HEK293 (cell line): ENCODE measurements at regions not wholly inside any gene's neighbourhood (a gene's known extent, or its start where the extent isn't known, plus 50 kb on each side); places are given as distances from the start of the nearest gene placed in this dataset.

Experiments used
- CTCF ChIA-PET: fragments of 350-600 bp; formaldehyde crosslinking; extraction: SDS; loops from one replicate; lab custom pipeline; 2021; ENCODE audit warnings: antibody characterized with exemption; lab: Yijun Ruan, JAX
- POLR2A ChIA-PET: fragments of 300-600 bp; formaldehyde crosslinking; extraction: SDS; loops from one replicate; lab custom pipeline; 2020; ENCODE audit warnings: antibody characterized with exemption, inconsistent platforms; lab: Yijun Ruan, JAX
- H3K27ac ChIP-seq: fragments of 200-500 bp; sonication (Bioruptor generic); 2 replicates; pipeline ENCODE4 v1.5.1; 2014; ENCODE audit warnings: low read depth, low read length, control low read depth, inconsistent platforms; ENCODE audit errors: extremely low read depth
- H3K36me3 ChIP-seq, 2 experiments: fragments of 200-500 bp in 1 of 2; sonication (Bioruptor generic) in 1 of 2; 1 replicate in 1 of 2; 2 replicates in 1 of 2; pipeline ENCODE4 v1.5.1; 2014 to 2017; ENCODE audit warnings: inconsistent platforms in 2 of 2, low read length in 2 of 2; ENCODE audit not compliant: control insufficient read depth in 2 of 2, insufficient read depth in 1 of 2
- H3K4me1 ChIP-seq: fragments of 200-500 bp; sonication (Bioruptor generic); 2 replicates; pipeline ENCODE4 v1.5.1; 2014; ENCODE audit warnings: mild to moderate bottlenecking, low read length, inconsistent platforms; ENCODE audit not compliant: control insufficient read depth, insufficient read depth
- H3K4me3 ChIP-seq: 2 replicates; pipeline ENCODE4 v1.5.1; 2011; ENCODE audit warnings: low read depth, mild to moderate bottlenecking, control low read depth, low read length, moderate library complexity
- H3K9me3 ChIP-seq: fragments of 200-500 bp; sonication (Bioruptor generic); 2 replicates; pipeline ENCODE4 v1.5.1; 2014; ENCODE audit warnings: low read depth, low read length, inconsistent platforms; ENCODE audit not compliant: control insufficient read depth, insufficient read depth
- GLIS1 ChIP-seq: fragments of 450-650 bp; formaldehyde crosslinking; IDR thresholded peaks from 2 replicates; pipeline ENCODE4 v1.5.1; 2016; ENCODE audit warnings: missing biosample characterization, missing genetic modification characterization
- KLF10 ChIP-seq: fragments of 450-650 bp; IDR thresholded peaks from 2 replicates; pipeline ENCODE4 v1.5.1; 2018; ENCODE audit warnings: missing biosample characterization, mild to moderate bottlenecking, missing genetic modification characterization
- MZF1 ChIP-seq: fragments of 450-650 bp; formaldehyde crosslinking; IDR thresholded peaks from 2 replicates; pipeline ENCODE4 v1.5.1; 2017; ENCODE audit warnings: missing biosample characterization, missing genetic modification characterization, borderline replicate concordance
- OVOL3 ChIP-seq: fragments of 450-650 bp; formaldehyde crosslinking; IDR thresholded peaks from 2 replicates; pipeline ENCODE4 v1.5.1; 2016; ENCODE audit warnings: missing biosample characterization, missing genetic modification characterization
- PRDM6 ChIP-seq: fragments of 450-650 bp; formaldehyde crosslinking; IDR thresholded peaks from 2 replicates; pipeline ENCODE4 v1.5.1; 2017; ENCODE audit warnings: missing biosample characterization, missing genetic modification characterization
- ZBTB49 ChIP-seq: fragments of 450-650 bp; formaldehyde crosslinking; IDR thresholded peaks from 2 replicates; pipeline ENCODE4 v1.5.1; 2016; ENCODE audit warnings: missing biosample characterization, missing genetic modification characterization, low read depth
- ZFP37 ChIP-seq: fragments of 450-650 bp; formaldehyde crosslinking; IDR thresholded peaks from 2 replicates; pipeline ENCODE4 v1.5.1; 2016; ENCODE audit warnings: missing biosample characterization, missing genetic modification characterization
- ZFP69B ChIP-seq: fragments of 450-650 bp; formaldehyde crosslinking; IDR thresholded peaks from 2 replicates; pipeline ENCODE4 v1.5.1; 2016; ENCODE audit warnings: missing biosample characterization, missing genetic modification characterization
- ZNF114 ChIP-seq: fragments of 450-650 bp; formaldehyde crosslinking; IDR thresholded peaks from 2 replicates; pipeline ENCODE4 v1.5.0; 2017; ENCODE audit warnings: missing biosample characterization, missing genetic modification characterization
- ZNF24 ChIP-seq: fragments of 450-650 bp; formaldehyde crosslinking; IDR thresholded peaks from 2 replicates; pipeline ENCODE4 v1.5.1; 2016; ENCODE audit warnings: missing biosample characterization, missing genetic modification characterization
- ZNF248 ChIP-seq: fragments of 450-650 bp; formaldehyde crosslinking; IDR thresholded peaks from 2 replicates; pipeline ENCODE4 v1.5.1; 2017; ENCODE audit warnings: missing biosample characterization, missing genetic modification characterization
- ZNF426 ChIP-seq: fragments of 450-650 bp; formaldehyde crosslinking; IDR thresholded peaks from 2 replicates; pipeline ENCODE4 v1.5.1; 2017; ENCODE audit warnings: missing biosample characterization, missing genetic modification characterization, mild to moderate bottlenecking, inconsistent platforms, moderate library complexity
- ZNF529 ChIP-seq: fragments of 450-650 bp; formaldehyde crosslinking; IDR thresholded peaks from 2 replicates; pipeline ENCODE4 v1.5.1; 2017; ENCODE audit warnings: missing genetic modification characterization, missing biosample characterization; ENCODE audit not compliant: insufficient replicate concordance
- ZNF623 ChIP-seq: fragments of 450-650 bp; formaldehyde crosslinking; IDR thresholded peaks from 2 replicates; pipeline ENCODE4 v1.5.1; 2016; ENCODE audit warnings: missing biosample characterization, missing genetic modification characterization
- ZNF692 ChIP-seq: fragments of 450-650 bp; formaldehyde crosslinking; IDR thresholded peaks from 2 replicates; pipeline ENCODE4 v1.5.1; 2016; ENCODE audit warnings: missing biosample characterization, missing genetic modification characterization
- ZNF830 ChIP-seq: fragments of 450-650 bp; IDR thresholded peaks from 2 replicates; pipeline ENCODE4 v1.5.0; 2018; ENCODE audit warnings: missing biosample characterization, missing genetic modification characterization, low read depth, mild to moderate bottlenecking, moderate library complexity
- ZSCAN4 ChIP-seq: fragments of 450-650 bp; formaldehyde crosslinking; IDR thresholded peaks from 2 replicates; pipeline ENCODE4 v1.5.1; 2017; ENCODE audit warnings: missing biosample characterization, missing genetic modification characterization
- TF ChIP-seq, protein P1 (sequence below): fragments of 450-650 bp; formaldehyde crosslinking; IDR thresholded peaks from 2 replicates; pipeline ENCODE4 v1.5.1; 2017; ENCODE audit warnings: missing biosample characterization, missing genetic modification characterization
- TF ChIP-seq, protein P2 (sequence below): IDR thresholded peaks from 2 replicates; pipeline ENCODE4 v1.6.1; 2011; ENCODE audit warnings: mild to moderate bottlenecking, low read depth, low read length, borderline replicate concordance

DNA sequence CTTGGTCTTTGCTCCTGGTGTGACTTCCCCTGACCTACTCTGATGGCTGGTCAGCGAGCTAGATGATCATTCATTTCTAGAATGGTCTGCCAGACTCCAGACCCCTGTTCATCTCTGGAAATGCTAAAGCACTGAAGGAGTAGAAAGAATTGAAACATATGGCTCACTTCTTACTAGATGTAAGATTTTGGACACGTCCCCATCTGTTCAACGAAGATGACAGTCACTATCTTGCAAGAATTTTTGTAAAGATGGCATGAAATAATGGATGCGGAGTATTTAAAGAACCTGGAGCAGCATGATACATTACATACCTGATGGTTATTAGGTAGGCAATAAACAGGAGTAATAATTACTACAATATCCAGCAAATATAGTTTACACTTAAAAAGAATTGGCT lies 252.7 kb upstream of the SDK2 start (continued):
- TF ChIP-seq ZFP37 (no peak), ZNF426 (tag by site-specific recombination) (no peak), ZBTB49 (tag by site-specific recombination) (no peak), ZNF692 (tag by site-specific recombination) (no peak), ZNF24 (tag by site-specific recombination) (no peak), ZNF623 (tag by site-specific recombination) (no peak), ZNF248 (tag by site-specific recombination) (no peak), ZNF114 (tag by site-specific recombination) (no peak), ZNF529 (no peak)
- TF ChIP-seq, protein P1, sequence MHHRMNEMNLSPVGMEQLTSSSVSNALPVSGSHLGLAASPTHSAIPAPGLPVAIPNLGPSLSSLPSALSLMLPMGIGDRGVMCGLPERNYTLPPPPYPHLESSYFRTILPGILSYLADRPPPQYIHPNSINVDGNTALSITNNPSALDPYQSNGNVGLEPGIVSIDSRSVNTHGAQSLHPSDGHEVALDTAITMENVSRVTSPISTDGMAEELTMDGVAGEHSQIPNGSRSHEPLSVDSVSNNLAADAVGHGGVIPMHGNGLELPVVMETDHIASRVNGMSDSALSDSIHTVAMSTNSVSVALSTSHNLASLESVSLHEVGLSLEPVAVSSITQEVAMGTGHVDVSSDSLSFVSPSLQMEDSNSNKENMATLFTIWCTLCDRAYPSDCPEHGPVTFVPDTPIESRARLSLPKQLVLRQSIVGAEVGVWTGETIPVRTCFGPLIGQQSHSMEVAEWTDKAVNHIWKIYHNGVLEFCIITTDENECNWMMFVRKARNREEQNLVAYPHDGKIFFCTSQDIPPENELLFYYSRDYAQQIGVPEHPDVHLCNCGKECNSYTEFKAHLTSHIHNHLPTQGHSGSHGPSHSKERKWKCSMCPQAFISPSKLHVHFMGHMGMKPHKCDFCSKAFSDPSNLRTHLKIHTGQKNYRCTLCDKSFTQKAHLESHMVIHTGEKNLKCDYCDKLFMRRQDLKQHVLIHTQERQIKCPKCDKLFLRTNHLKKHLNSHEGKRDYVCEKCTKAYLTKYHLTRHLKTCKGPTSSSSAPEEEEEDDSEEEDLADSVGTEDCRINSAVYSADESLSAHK (tag by site-specific recombination): no peak
- TF ChIP-seq, all 188 proteins: peak for 0

DNA sequence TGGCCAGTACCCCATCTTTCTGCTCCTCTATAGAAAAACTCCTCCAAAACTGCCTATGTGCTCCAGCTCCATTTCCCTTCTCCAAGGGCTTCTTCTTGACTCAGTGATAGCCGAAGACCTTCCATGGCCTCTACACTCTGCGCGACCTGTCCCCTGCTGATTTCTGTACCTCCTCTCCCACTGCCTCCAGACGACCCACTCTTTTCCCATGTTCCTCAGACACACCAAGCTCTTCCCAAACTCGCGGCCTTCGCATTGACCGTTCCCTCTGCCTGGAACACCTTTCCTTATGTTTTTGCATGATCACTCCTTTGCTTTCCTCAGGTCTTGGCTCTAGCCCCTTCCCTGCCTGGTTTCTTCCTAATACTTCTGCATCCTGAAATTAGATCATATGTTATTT lies 255.6 kb upstream of the SDK2 start:
- Histone ChIP-seq H3K4me1 (no peaks in the 10 kb centered on the region), H3K27ac (no peak overlapping the region), H3K36me3 (no peaks in the 10 kb centered on the region), H3K9me3 (no peaks in the 10 kb centered on the region), H3K4me3 (no peak overlapping the region)
- TF ChIP-seq ZNF426 (tag by site-specific recombination): no peak
- TF ChIP-seq ZSCAN4 (tag by site-specific recombination): no peak
- TF ChIP-seq ZNF830 (tag by site-specific recombination): no peak
- TF ChIP-seq, protein P2, sequence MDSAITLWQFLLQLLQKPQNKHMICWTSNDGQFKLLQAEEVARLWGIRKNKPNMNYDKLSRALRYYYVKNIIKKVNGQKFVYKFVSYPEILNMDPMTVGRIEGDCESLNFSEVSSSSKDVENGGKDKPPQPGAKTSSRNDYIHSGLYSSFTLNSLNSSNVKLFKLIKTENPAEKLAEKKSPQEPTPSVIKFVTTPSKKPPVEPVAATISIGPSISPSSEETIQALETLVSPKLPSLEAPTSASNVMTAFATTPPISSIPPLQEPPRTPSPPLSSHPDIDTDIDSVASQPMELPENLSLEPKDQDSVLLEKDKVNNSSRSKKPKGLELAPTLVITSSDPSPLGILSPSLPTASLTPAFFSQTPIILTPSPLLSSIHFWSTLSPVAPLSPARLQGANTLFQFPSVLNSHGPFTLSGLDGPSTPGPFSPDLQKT: no peak
- TF ChIP-seq MZF1 (tag by site-specific recombination): no peak
- no peak for TF ChIP-seq ZFP69B (tag by site-specific recombination)
- TF ChIP-seq OVOL3 (tag by site-specific recombination): no peak
- TF ChIP-seq GLIS1 (tag by site-specific recombination): no peak
- no peak for TF ChIP-seq PRDM6
- TF ChIP-seq KLF10 (tag by site-specific recombination): no peak
- TF ChIP-seq ZBTB49 (tag by site-specific recombination): no peak
- ChIA-PET POLR2A (no interaction called here), CTCF (no interaction called here)
